GM19043 (cell line): ENCODE measurements at regions not wholly inside any gene's neighbourhood (a gene's known extent, or its start where the extent isn't known, plus 50 kb on each side); places are given as distances from the start of the nearest gene placed in this dataset.
"Not testable (repeated sequence)": the region's sequence is repeated elsewhere in the genome, so short reads cannot be mapped to it uniquely, and the experiment has no call there.

Experiments used
- ATAC-seq: cut with Tn5 transposase; IDR thresholded peaks from one replicate; pipeline ENCODE4 v1.9.1; 2021; ENCODE audit warnings: low read depth; ENCODE audit not compliant: unreplicated experiment

GRCh38 chr18:30469091-30469490 is 573.5 kb downstream of the DSC3 start:
- no peak for ATAC-seq

GRCh38 chr18:30465096-30465495 is 577.4 kb downstream of the DSC3 start:
- ATAC-seq, result no peak

GRCh38 chr18:30457156-30457555 is 585.4 kb downstream of the DSC3 start:
- ATAC-seq, result no peak

GRCh38 chr18:30455741-30456140 is 586.8 kb downstream of the DSC3 start:
- no peak for ATAC-seq

- no peak for ATAC-seq
These were observed 587.6 kb downstream of the DSC3 start for GRCh38 chr18:30454920-30455319.

GRCh38 chr18:30451981-30452380 is 590.6 kb downstream of the DSC3 start:
- ATAC-seq, result no peak

- ATAC-seq, result no peak
These were observed 591.6 kb downstream of the DSC3 start for GRCh38 chr18:30450927-30451326.

GRCh38 chr18:30446605-30447004 is 595.9 kb downstream of the DSC3 start:
- no peak for ATAC-seq

- ATAC-seq, result no peak
These were observed 598.0 kb downstream of the DSC3 start for GRCh38 chr18:30444544-30444943.

GRCh38 chr18:30440351-30440750 is 602.2 kb downstream of the DSC3 start:
- ATAC-seq, result no peak

- ATAC-seq, result no peak
These were observed 603.4 kb downstream of the DSC3 start for GRCh38 chr18:30439174-30439573.

GRCh38 chr18:30432349-30432748 is 610.2 kb downstream of the DSC3 start:
- no peak for ATAC-seq

- ATAC-seq, result not testable (repeated sequence)
These were observed 623.1 kb downstream of the DSC3 start for GRCh38 chr18:30419399-30419798.

GRCh38 chr18:30415903-30416302 is 626.6 kb downstream of the DSC3 start:
- ATAC-seq, result no peak

GRCh38 chr18:30409120-30409519 is 633.4 kb downstream of the DSC3 start:
- no peak for ATAC-seq

GRCh38 chr18:30406728-30407127 is 635.8 kb downstream of the DSC3 start:
- ATAC-seq, result no peak

GRCh38 chr18:30405038-30405437 is 637.5 kb downstream of the DSC3 start:
- no peak for ATAC-seq

- no peak for ATAC-seq
These were observed 638.1 kb downstream of the DSC3 start for GRCh38 chr18:30404422-30404821.

- no peak for ATAC-seq
These were observed 639.3 kb downstream of the DSC3 start for GRCh38 chr18:30403278-30403677.

GRCh38 chr18:30387401-30387800 is 655.1 kb downstream of the DSC3 start:
- ATAC-seq, result no peak

- no peak for ATAC-seq
These were observed 655.9 kb downstream of the DSC3 start for GRCh38 chr18:30386624-30387023.

GRCh38 chr18:30385684-30386083 is 656.9 kb downstream of the DSC3 start:
- no peak for ATAC-seq

- ATAC-seq, result no peak
These were observed 660.7 kb downstream of the DSC3 start for GRCh38 chr18:30381826-30382225.
